Right ventricle myocardium inferior (tissue), 1 donor: ENCODE measurements at regions not wholly inside any gene's neighbourhood (a gene's known extent, or its start where the extent isn't known, plus 50 kb on each side); places are given as distances from the start of the nearest gene placed in this dataset.

Source experiments
- ATAC-seq: fragments of 200-7000 bp; cut with Tn5 transposase; one replicate; pipeline ENCODE4 v1.9.1; 2020; ENCODE audit warnings: mild to moderate bottlenecking, moderate library complexity
- DNase-seq: peaks from one replicate; pipeline ENCODE4 v3.0.0; 2021; ENCODE audit errors: missing footprints
- intact Hi-C: fragments of 100-400 bp; cut with DNase I; formaldehyde crosslinking; loops from one replicate; pipeline ENCODE4 v1.11.0; 2022
- donor health status: DM: no; HTN: yes; CAD: no; lungs with severe emphysema.

DNA sequence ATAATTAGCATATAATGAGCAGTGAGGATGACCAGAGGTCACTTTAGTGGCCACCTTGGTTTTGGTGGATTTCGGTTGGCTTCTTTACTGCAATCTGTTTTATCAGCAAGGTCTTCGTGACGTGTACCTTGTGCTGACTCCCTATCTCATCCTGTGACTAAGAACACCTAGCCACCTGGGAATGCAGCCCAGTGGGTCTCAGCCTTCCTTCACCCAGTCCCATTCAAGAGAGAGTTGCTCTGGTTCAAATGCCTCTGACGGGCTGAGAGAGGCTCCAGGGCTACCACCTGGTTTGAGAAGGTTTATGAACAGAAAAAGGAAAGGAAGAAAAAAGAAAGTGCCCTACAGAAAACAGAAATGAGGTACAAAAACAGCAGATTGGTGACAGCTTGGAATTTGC, 738.7 kb downstream of the SOCS6 start:
- DNase-seq (no peak), ATAC-seq (no peak)
- intact Hi-C loops: no loop called here

DNA sequence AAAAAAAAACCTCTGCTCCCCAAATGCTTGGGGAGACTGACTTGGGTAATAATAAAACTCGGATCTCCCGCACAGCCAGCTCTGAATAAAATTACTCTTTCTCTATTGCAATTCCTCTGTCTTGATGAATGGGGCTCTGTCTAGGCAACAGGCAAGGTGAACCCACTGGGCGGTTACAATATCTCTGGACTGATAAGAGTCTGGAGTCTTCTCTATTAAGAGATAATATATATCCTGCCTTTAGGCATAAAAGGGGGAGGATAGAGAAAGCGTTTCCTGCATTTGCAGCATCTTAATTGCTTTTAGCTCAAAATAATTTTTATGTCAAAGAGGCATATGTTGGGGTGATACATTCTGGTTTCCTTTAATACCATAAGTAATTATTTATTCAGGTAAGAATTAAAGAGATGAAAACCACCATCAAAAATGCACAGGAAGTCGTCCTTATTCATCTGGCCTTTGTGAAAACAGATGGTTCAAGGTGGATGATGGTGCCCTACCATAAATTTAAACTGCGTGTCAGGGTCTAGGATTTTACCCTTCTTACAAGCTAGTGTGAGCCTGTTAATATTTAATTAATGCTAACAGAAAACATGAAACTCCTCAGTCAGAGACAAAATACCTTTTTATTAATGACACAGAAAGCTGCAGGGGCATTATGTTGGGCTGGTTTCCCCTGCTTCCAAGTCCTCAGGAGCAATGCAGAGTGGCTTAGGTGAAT, 736.8 kb downstream of the SOCS6 start:
- intact Hi-C loops: no loop called here
- no peak for DNase-seq
- no peak for ATAC-seq

DNA sequence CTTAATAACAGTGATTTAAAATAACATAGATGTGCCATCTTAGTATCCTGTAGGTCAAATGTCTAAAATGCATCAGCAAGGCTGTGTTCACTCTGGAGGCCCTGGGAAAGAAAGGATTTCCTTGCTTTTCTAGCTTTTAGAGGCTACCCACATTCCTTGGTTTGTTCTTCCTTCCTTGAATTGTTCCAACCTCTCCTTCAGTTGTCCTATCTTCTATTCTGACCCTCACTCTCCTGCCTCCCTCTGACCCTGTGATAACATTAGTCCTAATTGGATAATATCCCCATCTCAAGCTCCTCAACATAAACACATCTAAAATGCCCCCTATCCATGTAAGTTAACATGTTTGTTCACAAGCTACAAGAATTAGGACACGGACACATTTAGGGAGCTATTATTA, 733.5 kb downstream of the SOCS6 start:
- intact Hi-C loops: no loop called here
- ATAC-seq (no peak), DNase-seq (no peak)

DNA sequence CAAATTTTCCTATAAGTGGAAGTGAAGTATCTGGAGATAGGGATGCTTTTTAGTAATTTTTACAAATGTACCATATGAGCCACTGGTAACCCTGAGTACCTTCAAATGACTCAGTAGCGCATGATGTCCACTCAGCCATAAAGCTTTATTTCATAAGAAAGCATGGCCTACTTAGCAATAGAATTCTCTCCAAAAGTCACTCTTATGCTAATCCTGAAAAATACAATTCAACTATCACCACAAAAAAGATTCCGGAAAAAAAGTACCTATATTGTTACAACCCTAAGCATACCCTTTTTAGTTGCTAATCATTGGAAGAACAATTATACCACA, 732.2 kb downstream of the SOCS6 start:
- DNase-seq (no peak), ATAC-seq (no peak)
- intact Hi-C loops: no loop called here

DNA sequence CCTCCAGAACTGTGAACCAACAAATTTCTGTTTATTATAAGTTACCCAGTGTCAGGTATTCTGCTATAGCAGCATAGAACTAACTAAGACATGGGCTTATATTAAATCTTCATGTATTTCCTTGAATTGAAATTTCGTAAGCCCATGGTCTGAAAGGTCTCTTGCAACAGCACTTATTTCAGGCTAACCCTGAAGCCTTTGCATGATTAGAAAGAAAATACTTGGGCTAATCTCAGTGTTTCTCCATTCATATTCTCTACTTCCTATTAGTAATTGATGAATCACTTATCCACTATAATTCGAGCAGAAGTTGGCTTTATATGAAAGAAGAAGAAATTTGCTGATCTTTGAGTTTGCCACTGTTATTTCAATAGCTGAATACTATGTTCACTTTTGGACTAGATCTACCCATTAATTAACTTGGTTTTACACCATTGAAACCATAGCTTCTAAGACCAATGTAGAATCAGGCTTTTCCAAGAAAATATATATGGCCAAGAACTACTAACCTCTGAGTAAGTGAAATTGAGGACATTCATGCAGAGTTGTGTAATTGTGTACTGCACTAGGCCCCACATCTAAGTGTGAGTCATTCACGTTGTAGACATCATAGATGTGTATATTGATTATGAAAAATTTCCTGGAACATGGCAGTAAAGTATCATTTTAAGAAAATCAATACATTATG, 731.6 kb downstream of the SOCS6 start:
- no peak for ATAC-seq
- DNase-seq: no peak
- intact Hi-C loops: no loop called here

DNA sequence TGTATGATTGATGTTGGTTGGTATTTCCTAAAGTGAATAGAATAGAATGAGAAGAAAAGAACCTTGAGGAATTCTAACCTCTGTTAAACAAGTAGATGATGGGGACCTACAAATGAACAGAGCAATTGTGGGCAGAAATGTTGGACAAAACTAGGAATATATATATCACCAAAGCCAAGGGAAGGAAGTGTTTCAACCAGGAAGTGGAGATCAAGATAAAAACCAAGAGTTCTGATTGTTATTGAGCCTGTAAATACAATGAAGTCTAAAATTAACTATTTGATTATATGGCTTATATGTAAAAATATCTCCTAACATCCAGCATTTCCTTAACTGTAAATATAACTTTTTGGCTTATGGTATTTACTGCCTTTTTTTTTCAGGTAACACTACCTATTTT, 730.0 kb downstream of the SOCS6 start:
- DNase-seq (no peak), ATAC-seq (no peak)
- intact Hi-C loops: no loop called here

DNA sequence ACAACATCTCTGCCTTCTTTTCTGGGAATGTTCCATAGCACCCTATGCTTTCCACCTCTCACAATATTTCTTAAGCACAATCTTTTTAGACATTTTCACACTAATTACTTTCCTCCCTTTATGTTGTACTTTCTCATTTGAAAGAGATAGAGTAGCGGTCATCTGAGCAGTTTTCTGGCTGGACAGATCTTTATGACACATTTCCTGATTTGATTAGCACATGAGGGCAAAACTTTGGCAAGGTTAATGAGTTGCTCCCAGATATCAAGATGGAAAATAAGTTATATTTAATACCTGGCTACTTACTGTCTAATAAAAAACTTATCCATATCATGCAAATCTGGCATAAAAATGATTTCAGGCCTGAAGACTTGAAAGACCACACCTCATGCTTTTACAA, 723.9 kb downstream of the SOCS6 start:
- no peak for DNase-seq
- intact Hi-C loops: no loop called here

DNA sequence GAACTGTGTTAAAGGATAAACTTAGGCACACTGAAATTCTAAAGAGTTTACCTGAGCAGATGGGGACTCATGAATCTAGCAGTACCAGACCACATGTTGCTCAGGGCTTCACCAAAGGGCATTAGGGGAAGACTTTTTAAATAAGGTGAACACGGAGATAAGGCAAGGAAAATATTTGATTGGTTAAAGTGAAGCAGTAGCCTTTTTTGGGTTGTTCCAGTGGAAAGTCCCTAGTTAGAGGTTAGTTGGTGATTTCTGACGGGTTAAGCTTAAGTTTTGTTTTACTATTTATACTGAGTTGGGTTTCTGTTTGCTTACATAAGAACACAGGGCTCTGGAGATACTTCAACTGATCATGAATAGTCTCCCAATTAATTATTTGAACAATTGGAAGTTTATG, 722.5 kb downstream of the SOCS6 start:
- intact Hi-C loops: no loop called here
- no peak for DNase-seq
- no peak for ATAC-seq

More for the DNA sequence above, 723.9 kb downstream of the SOCS6 start:
- no peak for ATAC-seq

DNA sequence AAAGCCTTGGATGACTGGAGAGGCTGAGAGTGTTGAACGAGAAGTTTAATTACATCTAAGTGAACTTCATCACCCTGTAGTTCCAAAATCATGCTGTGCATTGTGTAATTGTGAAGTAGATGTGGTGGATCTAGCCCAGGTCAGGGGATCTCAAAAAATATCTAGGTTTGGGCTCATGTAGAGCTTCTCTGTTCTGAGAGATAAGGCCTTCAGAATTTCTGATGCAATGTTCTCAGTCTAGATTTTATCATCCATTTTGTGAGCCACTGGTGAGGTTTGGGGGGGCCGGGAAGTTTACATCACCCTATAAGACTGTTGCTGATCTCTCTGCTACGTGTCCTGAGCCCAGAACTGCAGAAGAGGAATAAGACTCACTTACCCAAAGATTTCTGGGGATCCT, 719.4 kb downstream of the SOCS6 start:
- intact Hi-C loops: no loop called here
- no peak for ATAC-seq
- DNase-seq: no peak

DNA sequence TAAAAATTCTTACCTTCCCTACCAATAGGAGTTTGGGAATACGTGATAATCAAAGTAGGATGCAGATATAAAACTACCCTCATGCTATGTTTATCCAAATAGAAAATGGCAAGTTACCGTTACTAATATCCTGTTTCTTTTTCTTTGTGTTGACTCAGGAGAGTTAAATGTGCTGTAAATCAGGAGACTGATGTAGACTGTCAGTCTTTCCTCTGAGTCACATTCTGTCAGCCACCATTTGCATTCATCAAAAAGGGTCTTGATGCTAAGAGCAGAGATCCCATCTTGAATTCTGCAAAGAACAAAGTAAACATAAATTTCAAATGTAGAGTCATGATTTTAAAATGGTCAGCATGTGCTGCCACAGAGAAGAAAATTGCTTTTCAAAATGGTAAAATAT, 712.8 kb downstream of the SOCS6 start:
- no peak for DNase-seq
- ATAC-seq: no peak
- intact Hi-C loops: no loop called here

DNA sequence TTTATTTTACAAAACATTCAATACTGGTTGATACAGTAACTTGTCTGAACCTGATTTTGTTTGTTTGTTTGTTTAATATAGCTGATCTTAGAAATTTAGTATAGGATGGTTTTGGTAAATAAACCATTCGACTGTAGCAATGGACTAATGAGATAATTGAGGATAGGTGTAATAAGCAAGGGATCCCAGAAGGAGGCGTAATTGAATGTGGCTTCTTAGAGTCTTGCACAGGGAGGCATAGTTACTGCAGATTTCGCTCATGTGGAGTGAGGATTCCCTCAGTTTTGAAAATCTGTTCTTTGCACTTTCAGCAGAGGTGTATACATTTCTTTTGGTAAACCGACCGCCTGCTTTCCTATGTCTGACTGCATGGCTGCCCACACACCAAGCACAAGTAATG, 709.6 kb downstream of the SOCS6 start:
- intact Hi-C loops: no loop called here
- ATAC-seq: no peak

DNA sequence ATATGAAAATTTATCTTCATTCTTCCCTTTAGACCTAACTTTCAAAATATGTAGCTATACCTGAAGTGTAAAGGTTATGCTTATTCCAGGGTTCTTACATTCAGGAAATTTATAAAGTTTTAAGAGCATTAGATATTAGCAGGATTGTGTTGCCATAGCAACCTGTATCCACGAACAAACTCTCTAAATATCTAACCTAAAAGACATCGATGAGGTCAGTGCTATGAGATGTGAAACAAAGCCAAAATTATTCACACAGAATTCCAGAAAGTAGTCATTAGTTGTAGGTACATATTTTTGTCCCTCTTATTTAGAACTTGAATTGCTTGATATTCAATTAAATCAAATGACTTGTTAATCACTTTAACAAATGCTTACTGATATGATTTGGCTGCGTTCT, 705.3 kb downstream of the SOCS6 start:
- ATAC-seq (no peak), DNase-seq (no peak)
- intact Hi-C loops: no loop called here

More for the DNA sequence above, 709.6 kb downstream of the SOCS6 start:
- DNase-seq: no peak

DNA sequence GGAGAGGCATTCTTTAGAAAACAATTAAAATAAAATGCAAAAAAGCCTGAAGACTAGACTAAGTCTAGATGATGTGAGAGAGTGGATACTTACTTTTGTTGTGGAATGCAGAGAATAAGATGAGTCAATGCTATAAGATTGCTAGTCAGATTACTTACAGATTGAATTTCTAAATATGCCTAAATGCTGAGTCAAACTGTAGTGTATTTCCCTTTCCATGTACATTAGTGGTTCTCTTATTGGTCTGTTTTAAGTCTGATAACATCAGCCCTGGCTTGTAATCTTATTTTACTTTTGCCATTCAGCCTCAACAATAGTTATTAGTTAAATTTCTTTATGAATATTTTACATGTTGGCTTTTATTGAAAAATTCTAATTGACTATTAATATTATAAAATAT, 702.7 kb downstream of the SOCS6 start:
- intact Hi-C loops: no loop called here
- ATAC-seq (no peak), DNase-seq (no peak)

DNA sequence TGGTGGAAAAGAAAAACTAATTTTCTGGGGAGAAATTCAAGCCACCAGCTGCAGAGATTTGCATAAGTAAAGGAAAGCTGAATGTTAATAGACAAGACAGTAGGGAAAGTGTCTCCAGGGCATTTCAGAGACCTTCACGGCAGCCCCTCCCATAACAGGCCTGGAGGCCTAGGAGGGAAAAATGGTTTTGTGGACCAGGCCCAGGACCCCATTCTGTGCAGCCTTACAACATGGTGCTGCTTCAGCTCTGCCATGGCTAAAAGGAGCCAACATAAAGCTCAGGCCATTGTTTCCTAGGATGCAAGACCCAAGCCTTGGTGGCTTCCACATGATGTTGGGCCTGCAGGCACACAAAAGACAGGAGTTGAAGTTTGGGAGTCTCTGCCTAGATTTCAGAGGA, 697.1 kb downstream of the SOCS6 start:
- intact Hi-C loops: no loop called here
- DNase-seq: no peak
- no peak for ATAC-seq

DNA sequence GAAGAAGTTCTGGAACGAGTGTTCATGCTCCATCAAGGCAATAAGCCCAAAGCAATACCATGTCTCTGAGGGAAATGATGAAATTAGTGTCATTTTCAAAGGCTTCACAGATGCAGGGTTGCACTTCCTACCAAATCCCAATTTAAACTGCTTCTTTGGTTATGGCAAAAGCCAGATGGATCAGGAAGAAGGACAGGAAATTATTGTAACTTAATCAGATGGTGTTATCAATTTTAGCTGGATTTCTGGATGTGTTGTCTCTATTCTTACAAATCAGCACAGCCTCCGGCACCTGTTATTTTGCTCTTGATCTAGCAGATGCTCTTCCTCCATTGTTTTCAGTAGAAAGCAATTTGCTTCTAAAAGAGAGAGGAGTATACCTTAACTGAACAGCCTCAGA, 693.4 kb downstream of the SOCS6 start:
- DNase-seq (no peak), ATAC-seq (no peak)
- intact Hi-C loops: no loop called here

DNA sequence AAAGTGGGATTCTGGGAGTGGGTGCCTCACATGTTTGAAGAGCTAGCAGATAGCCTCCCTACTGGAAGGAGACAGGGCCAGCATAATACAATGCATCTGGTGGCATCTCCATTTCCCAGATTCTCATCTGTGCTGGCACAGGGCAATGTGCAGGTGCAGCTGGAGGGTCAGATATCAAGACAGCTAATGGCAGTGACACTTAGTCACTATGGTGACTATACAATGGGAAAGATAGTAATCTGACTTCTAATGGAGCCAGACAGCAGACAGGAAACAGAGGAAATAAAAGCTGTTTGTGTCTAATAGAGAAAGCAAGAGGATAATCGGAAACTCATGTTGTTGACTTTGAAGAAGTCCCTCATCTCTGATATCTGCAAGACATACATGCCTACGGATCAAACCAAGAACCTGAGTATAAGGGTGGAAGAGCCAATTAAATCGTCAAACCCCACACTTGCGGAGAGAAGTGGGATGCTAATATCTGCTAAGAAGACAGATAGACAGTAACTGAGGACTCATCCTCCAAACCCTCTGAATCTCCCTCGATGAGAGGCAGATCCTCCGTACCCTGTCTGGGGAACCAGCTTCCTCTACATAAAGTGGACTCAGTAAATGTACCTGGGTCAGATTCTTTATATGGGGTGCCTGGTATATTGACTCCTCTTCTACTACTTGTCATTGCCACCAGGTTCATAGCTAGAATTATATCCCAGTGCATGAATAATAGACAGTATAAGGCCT, 692.7 kb downstream of the SOCS6 start:
- intact Hi-C loops: no loop called here
- no peak for ATAC-seq

DNA sequence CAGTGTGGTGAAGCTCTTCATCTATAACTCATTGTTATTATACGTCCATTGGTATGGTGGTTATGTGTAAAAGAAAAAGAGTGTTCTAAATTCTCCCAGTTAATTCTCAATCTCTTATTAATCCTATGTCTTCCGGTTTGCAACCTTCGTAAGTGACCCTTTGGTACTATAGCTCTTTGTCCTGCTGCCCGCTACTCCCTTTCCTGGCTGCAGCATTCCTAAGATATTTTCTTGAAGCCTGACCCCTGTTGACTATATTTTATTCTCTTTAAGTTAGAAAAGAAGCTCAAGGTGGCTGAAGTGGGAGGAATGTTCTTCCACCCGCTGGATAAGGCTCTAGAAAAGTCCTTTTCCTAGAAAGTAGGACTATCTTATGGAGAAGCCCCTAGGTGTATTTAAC, 684.8 kb downstream of the SOCS6 start:
- DNase-seq: no peak
- ATAC-seq: no peak
- intact Hi-C loops: no loop called here

More for the DNA sequence above, 692.7 kb downstream of the SOCS6 start:
- no peak for DNase-seq

DNA sequence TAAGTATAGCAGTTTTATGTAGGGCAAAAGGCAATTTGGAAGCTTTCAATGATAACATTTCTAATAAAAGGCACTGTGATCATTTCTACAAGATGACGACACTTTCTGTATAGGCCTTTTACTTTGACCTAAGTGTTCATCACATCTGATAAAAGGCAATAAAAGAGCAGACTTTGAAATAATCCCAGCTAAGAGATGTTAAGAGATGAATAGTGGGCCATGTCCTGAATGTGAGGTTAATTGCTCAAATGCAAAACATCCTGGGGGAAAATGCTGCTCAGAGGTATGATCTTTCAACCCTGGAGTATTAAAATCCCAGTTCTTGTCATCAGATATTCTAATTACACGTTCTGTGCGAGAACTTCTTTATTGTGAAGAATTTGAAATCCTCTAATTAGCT, 677.6 kb downstream of the SOCS6 start:
- intact Hi-C loops: no loop called here
- DNase-seq (no peak), ATAC-seq (no peak)

DNA sequence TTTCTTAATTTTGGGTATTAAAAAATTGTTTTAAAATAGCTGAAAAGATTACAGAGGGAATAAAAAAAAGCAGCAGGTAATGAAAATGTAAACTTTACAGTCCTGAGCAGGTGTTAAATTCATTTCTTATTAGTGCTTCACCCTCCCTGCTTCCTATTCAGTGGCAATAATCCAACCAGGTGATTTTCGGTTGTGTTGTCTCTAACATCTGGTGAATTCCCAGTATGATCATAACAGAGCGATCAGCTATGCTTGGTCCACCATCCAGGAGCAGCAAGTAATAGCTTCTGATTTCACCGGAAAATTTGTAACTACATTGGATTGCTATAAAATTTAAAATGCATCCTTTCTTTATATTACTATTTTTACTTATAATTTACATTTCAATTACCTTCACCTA, 673.1 kb downstream of the SOCS6 start:
- intact Hi-C loops: no loop called here
- DNase-seq (no peak), ATAC-seq (no peak)

DNA sequence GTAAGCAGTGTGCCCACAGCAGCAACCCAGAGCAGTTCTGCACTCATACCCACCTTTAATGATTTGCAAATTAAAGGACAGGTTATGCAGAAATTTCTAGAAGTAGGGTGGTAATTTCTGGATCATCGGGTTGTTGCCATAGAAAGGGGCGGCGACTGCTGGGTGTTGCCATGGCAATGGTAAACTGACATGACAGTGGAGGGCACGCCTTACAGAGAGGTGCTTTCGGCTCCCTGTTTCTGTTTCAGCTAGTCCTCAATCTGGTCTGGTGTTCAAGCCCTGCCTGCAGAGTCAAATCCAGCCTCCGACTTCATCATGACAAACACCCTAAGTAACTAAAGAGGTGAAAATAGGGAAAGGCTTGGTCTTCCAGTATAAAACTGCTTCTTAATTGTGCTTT, 667.7 kb downstream of the SOCS6 start:
- DNase-seq (no peak), ATAC-seq (no peak)
- intact Hi-C loops: no loop called here
